ENCODE measurements at regions not wholly inside any gene's neighbourhood (a gene's known extent, or its start where the extent isn't known, plus 50 kb on each side); places are given as distances from the start of the nearest gene placed in this dataset.

- TF ChIP-seq HOXB6 (CRISPR knock-in tag; IDR thresholded peaks at IDR 0.05; ENCODE audit: borderline replicate concordance) = no peak
- TF ChIP-seq HLTF (IDR thresholded peaks at IDR 0.05) = no peak
- no peak for TF ChIP-seq GATAD2B (IDR thresholded peaks at IDR 0.05; ENCODE audit: borderline replicate concordance)
- TF ChIP-seq SLC30A9 (CRISPR knock-in tag; IDR thresholded peaks at IDR 0.05) = no peak
- TF ChIP-seq MECOM (CRISPR knock-in tag; IDR thresholded peaks at IDR 0.05) = no peak
- TF ChIP-seq ZNF785 (CRISPR knock-in tag; IDR thresholded peaks at IDR 0.05) = no peak
- TF ChIP-seq KDM2B (CRISPR knock-in tag; IDR thresholded peaks at IDR 0.05) = no peak
- no peak for TF ChIP-seq ZNF263 (CRISPR knock-in tag; IDR thresholded peaks at IDR 0.05; ENCODE audit: borderline replicate concordance)
- no peak for TF ChIP-seq GTF2E2 (tag; IDR thresholded peaks at IDR 0.05)
- no peak for TF ChIP-seq ZNF253 (CRISPR knock-in tag; conservative IDR thresholded peaks at IDR 0.05)
Observed at GRCh38 chr3:24780991-24781390, 286.3 kb upstream of the THRB start (continued).

GRCh38 chr3:24781454-24781853 lies 286.8 kb upstream of the THRB start:
- 0% methylated on average over 3 of the region's 3 CpGs for WGBS (ENCODE audit: insufficient coverage, low coverage, missing lambda C conversion rate)
- TF ChIP-seq AFF1 (IDR thresholded peaks at IDR 0.05; ENCODE audit: low read depth in 1 of 2, partially characterized antibody in 2 of 2) (peak in 1 of 2 experiments; percentile 80), ZNF282 (CRISPR knock-in tag; IDR thresholded peaks at IDR 0.05) (no peak)

More at GRCh38 chr3:24781454-24781853, 286.8 kb upstream of the THRB start:
- no peak for FAIRE-seq
- Histone ChIP-seq H3K9me1 (ENCODE audit: control insufficient read depth, insufficient read depth, low read length) (no peaks in the 10 kb centered on the region), H3K4me3 (no peak overlapping the region), H3K4me2 (ENCODE audit: insufficient read depth, low read length) (no peak overlapping the region), H3K9ac (ENCODE audit: insufficient read depth in 1 of 2, low read depth in 2 of 2, low read length in 2 of 2) (no peak overlapping the region), H2AFZ (ENCODE audit: low read depth, low read length) (no peak overlapping the region), H4K20me1 (replicated peaks; ENCODE audit: control insufficient read depth, insufficient read depth, low read length) (no peaks in the 10 kb centered on the region), H3K27me3 (ENCODE audit: control insufficient read depth in 2 of 2, insufficient read depth in 2 of 2, low read length in 2 of 2) (no peaks in the 10 kb centered on the region), H3K27ac (ENCODE audit: extremely low read depth, low read depth, low read length) (no peak overlapping the region), H3K4me1 (replicated peaks in 1 of 2; ENCODE audit: control insufficient read depth in 2 of 2, insufficient read depth in 2 of 2, low read length in 2 of 2) (no peaks in the 10 kb centered on the region), H3K9me3 (replicated peaks; ENCODE audit: control insufficient read depth, insufficient read depth, low read depth, low read length) (no peaks in the 10 kb centered on the region), H3K36me3 (ENCODE audit: control insufficient read depth, insufficient read depth, low read length) (no peaks in the 10 kb centered on the region), H3K79me2 (ENCODE audit: control insufficient read depth, insufficient read depth, low read length) (no peaks in the 10 kb centered on the region)
- CTCF ChIA-PET (ENCODE audit: low intra/inter-chr PET ratio) = no interaction called here
- in situ Hi-C loops (cut with MboI) = no loop called here
- DNase-seq (ENCODE audit: extremely low read depth in 1 of 4, low spot score in 3 of 4) = no peak
- POLR2A ChIA-PET = no interaction called here
- ATAC-seq = no peak
- no TSS peak for BruUV-seq (replicated peaks)
- intact Hi-C loops (cut with micrococcal nuclease) = no loop called here

Measured in K562 (cell line).